ENCODE measurements at regions not wholly inside any gene's neighbourhood (a gene's known extent, or its start where the extent isn't known, plus 50 kb on each side); places are given as distances from the start of the nearest gene placed in this dataset.

- Histone ChIP-seq H3K27ac (ENCODE audit: low read depth, low read length, poor library complexity, severe bottlenecking) (no peak overlapping the region), H3K36me3 (ENCODE audit: insufficient read depth, low read length) (no peaks in the 10 kb centered on the region), H3K4me3 (ENCODE audit: low read depth, low read length, poor library complexity, severe bottlenecking) (no peak overlapping the region), H3K4me2 (ENCODE audit: low read length) (no peak overlapping the region), H4K20me1 (ENCODE audit: insufficient read depth, low read length) (no peaks in the 10 kb centered on the region), H3K9me2 (ENCODE audit: insufficient read depth, low read length) (no peaks in the 10 kb centered on the region), H3K9me3 (ENCODE audit: low read length) (no peaks in the 10 kb centered on the region), H2AFZ (ENCODE audit: low read length) (no peak overlapping the region), H3K4me1 (ENCODE audit: insufficient read depth, low read length, poor library complexity, severe bottlenecking) (no peaks in the 10 kb centered on the region), H3K79me2 (ENCODE audit: insufficient read depth, low read depth, low read length) (no peaks in the 10 kb centered on the region)
- ChIA-PET CTCF (ENCODE audit: unreplicated experiment) (no interaction called here), POLR2A (no interaction called here)
- DNase-seq (ENCODE audit: low spot score): no peak
- intact Hi-C loops (cut with micrococcal nuclease; ENCODE audit: unreplicated experiment): no loop called here
- TF ChIP-seq CTCF (conservative IDR thresholded peaks at IDR 0.05; ENCODE audit: low read length): no peak
- no peak for TF ChIP-seq EZH2phosphoT487 (IDR thresholded peaks at IDR 0.05; ENCODE audit: borderline replicate concordance, low read depth, low read length)
- no TSS peak for BruUV-seq (replicated peaks)
Observed at GRCh38 chr2:14536976-14537375, 95.5 kb upstream of the LRATD1 start.

GRCh38 chr2:14540015-14540414, 92.5 kb upstream of the LRATD1 start:
- H3K79me2 ChIP-seq (ENCODE audit: insufficient read depth, low read depth, low read length): no peaks in the 10 kb centered on the region
- no peak overlapping the region for H3K27ac ChIP-seq (ENCODE audit: low read depth, low read length, poor library complexity, severe bottlenecking)
- ChIA-PET CTCF (ENCODE audit: unreplicated experiment) (no interaction called here), POLR2A (no interaction called here)
- no peaks in the 10 kb centered on the region for H3K9me2 ChIP-seq (ENCODE audit: insufficient read depth, low read length)
- H3K4me2 ChIP-seq (ENCODE audit: low read length): no peak overlapping the region
- no peak overlapping the region for H3K4me3 ChIP-seq (ENCODE audit: low read depth, low read length, poor library complexity, severe bottlenecking)
- no peaks in the 10 kb centered on the region for H3K36me3 ChIP-seq (ENCODE audit: insufficient read depth, low read length)
- no peaks in the 10 kb centered on the region for H3K4me1 ChIP-seq (ENCODE audit: insufficient read depth, low read length, poor library complexity, severe bottlenecking)
- no peaks in the 10 kb centered on the region for H4K20me1 ChIP-seq (ENCODE audit: insufficient read depth, low read length)
- no peaks in the 10 kb centered on the region for H3K9me3 ChIP-seq (ENCODE audit: low read length)
- DNase-seq (ENCODE audit: low spot score): no peak
- TF ChIP-seq EZH2phosphoT487 (IDR thresholded peaks at IDR 0.05; ENCODE audit: borderline replicate concordance, low read depth, low read length): no peak
- H2AFZ ChIP-seq (ENCODE audit: low read length): no peak overlapping the region
- BruUV-seq (replicated peaks): no TSS peak
- intact Hi-C loops (cut with micrococcal nuclease; ENCODE audit: unreplicated experiment): no loop called here

GRCh38 chr2:14543284-14543683, 89.2 kb upstream of the LRATD1 start:
- no TSS peak for BruUV-seq (replicated peaks)
- Histone ChIP-seq H3K4me1 (ENCODE audit: insufficient read depth, low read length, poor library complexity, severe bottlenecking) (no peaks in the 10 kb centered on the region), H3K4me3 (ENCODE audit: low read depth, low read length, poor library complexity, severe bottlenecking) (no peak overlapping the region), H3K27ac (ENCODE audit: low read depth, low read length, poor library complexity, severe bottlenecking) (no peak overlapping the region), H3K9me3 (ENCODE audit: low read length) (no peaks in the 10 kb centered on the region), H4K20me1 (ENCODE audit: insufficient read depth, low read length) (no peaks in the 10 kb centered on the region), H2AFZ (ENCODE audit: low read length) (no peak overlapping the region), H3K9me2 (ENCODE audit: insufficient read depth, low read length) (no peaks in the 10 kb centered on the region), H3K36me3 (ENCODE audit: insufficient read depth, low read length) (no peaks in the 10 kb centered on the region), H3K4me2 (ENCODE audit: low read length) (no peak overlapping the region), H3K79me2 (ENCODE audit: insufficient read depth, low read depth, low read length) (no peaks in the 10 kb centered on the region)
- no peak for DNase-seq (ENCODE audit: low spot score)
- POLR2A ChIA-PET: no interaction called here
- CTCF ChIA-PET (ENCODE audit: unreplicated experiment): no interaction called here
- intact Hi-C loops (cut with micrococcal nuclease; ENCODE audit: unreplicated experiment): no loop called here
- TF ChIP-seq CTCF (conservative IDR thresholded peaks at IDR 0.05; ENCODE audit: low read length) (no peak), EZH2phosphoT487 (IDR thresholded peaks at IDR 0.05; ENCODE audit: borderline replicate concordance, low read depth, low read length) (no peak)
